ENCODE measurements at regions not wholly inside any gene's neighbourhood (a gene's known extent, or its start where the extent isn't known, plus 50 kb on each side); places are given as distances from the start of the nearest gene placed in this dataset.

- Histone ChIP-seq H3K27ac (ENCODE audit: low read depth in 1 of 2, low read length in 2 of 2) (no peak overlapping the region), H3K4me1 (ENCODE audit: control insufficient read depth in 4 of 4, insufficient read depth in 4 of 4, low read length in 3 of 4) (no peaks in the 10 kb centered on the region), H3K9ac (ENCODE audit: low read depth in 1 of 2, low read length in 2 of 2) (no peak overlapping the region), H3K4me3 (ENCODE audit: low read depth in 1 of 3, low read length in 3 of 3) (no peak overlapping the region), H3K27me3 (ENCODE audit: control insufficient read depth in 4 of 4, insufficient read depth in 4 of 4, low read length in 3 of 4) (no peaks in the 10 kb centered on the region), H3K9me3 (ENCODE audit: control insufficient read depth in 4 of 4, low read length in 3 of 4) (peaks cover 0 to 3% (median 0%) of the 10 kb centered on the region in 4 donors), H3K36me3 (ENCODE audit: control insufficient read depth in 4 of 4, insufficient read depth in 3 of 4, low read depth in 1 of 4, low read length in 3 of 4) (no peaks in the 10 kb centered on the region)
- DNase-seq (ENCODE audit: low spot score), result no peak
- 94% methylated on average over 3 of the region's 3 CpGs for WGBS
- TF ChIP-seq CTCF (IDR thresholded peaks at IDR 0.05; ENCODE audit: low read depth, low read length, missing input control) (no peak), RXRA (IDR thresholded peaks at IDR 0.05) (no peak)
Observed at GRCh38 chr6:147095316-147095715, 108.9 kb upstream of the STXBP5 start.

GRCh38 chr6:147099974-147100373, 104.2 kb upstream of the STXBP5 start:
- no peak overlapping the region for H3K9ac ChIP-seq (ENCODE audit: low read depth in 1 of 2, low read length in 2 of 2)
- H3K36me3 ChIP-seq (ENCODE audit: control insufficient read depth in 4 of 4, insufficient read depth in 3 of 4, low read depth in 1 of 4, low read length in 3 of 4), result no peaks in the 10 kb centered on the region
- WGBS, result 90% methylated on average over 3 of the region's 3 CpGs
- TF ChIP-seq, protein P1, sequence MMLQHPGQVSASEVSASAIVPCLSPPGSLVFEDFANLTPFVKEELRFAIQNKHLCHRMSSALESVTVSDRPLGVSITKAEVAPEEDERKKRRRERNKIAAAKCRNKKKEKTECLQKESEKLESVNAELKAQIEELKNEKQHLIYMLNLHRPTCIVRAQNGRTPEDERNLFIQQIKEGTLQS (IDR thresholded peaks at IDR 0.05), result no peak
- no peak for TF ChIP-seq FOXA2 (IDR thresholded peaks at IDR 0.05)
- no peak for TF ChIP-seq NR2F2 (IDR thresholded peaks at IDR 0.05)
- TF ChIP-seq ZBTB33 (IDR thresholded peaks at IDR 0.05), result no peak
- TF ChIP-seq RAD21 (IDR thresholded peaks at IDR 0.05), result no peak
- no peak for TF ChIP-seq GABPA (IDR thresholded peaks at IDR 0.05 in 1 of 2, conservative IDR thresholded peaks at IDR 0.05 in 1 of 2)
- TF ChIP-seq JUND (IDR thresholded peaks at IDR 0.05), result no peak
- TF ChIP-seq REST (IDR thresholded peaks at IDR 0.05), result no peak
- no peak for TF ChIP-seq YY1 (IDR thresholded peaks at IDR 0.05)
- TF ChIP-seq MAX (IDR thresholded peaks at IDR 0.05), result no peak
- no peak for TF ChIP-seq HNF4A (conservative IDR thresholded peaks at IDR 0.05)
- TF ChIP-seq SP1 (IDR thresholded peaks at IDR 0.05), result no peak
- no peak for TF ChIP-seq FOXA1 (IDR thresholded peaks at IDR 0.05)
- no peak for TF ChIP-seq HNF4G (IDR thresholded peaks at IDR 0.05)
- no peak for TF ChIP-seq EGR1 (IDR thresholded peaks at IDR 0.05; ENCODE audit: low read depth in 2 of 2)
- no peaks in the 10 kb centered on the region for H3K4me1 ChIP-seq (ENCODE audit: control insufficient read depth in 4 of 4, insufficient read depth in 4 of 4, low read length in 3 of 4)
- H3K27ac ChIP-seq (ENCODE audit: low read depth in 1 of 2, low read length in 2 of 2), result no peak overlapping the region
- no peaks in the 10 kb centered on the region for H3K9me3 ChIP-seq (ENCODE audit: control insufficient read depth in 4 of 4, low read length in 3 of 4)
- DNase-seq (ENCODE audit: low spot score), result no peak
- H3K4me3 ChIP-seq (ENCODE audit: low read depth in 1 of 3, low read length in 3 of 3), result no peak overlapping the region
- H3K27me3 ChIP-seq (ENCODE audit: control insufficient read depth in 4 of 4, insufficient read depth in 4 of 4, low read length in 3 of 4), result no peaks in the 10 kb centered on the region
